22Rv1 (cell line): ENCODE measurements at regions not wholly inside any gene's neighbourhood (a gene's known extent, or its start where the extent isn't known, plus 50 kb on each side); places are given as distances from the start of the nearest gene placed in this dataset.

Experiments
- ZFX ChIP-seq: fragments of 450-650 bp; IDR thresholded peaks from 2 replicates; pipeline ENCODE4 v1.6.1; 2017; ENCODE audit warnings: antibody characterized with exemption, borderline replicate concordance
- TF ChIP-seq, protein P1 (sequence below): fragments of 450-650 bp; IDR thresholded peaks from 2 replicates; pipeline ENCODE4 v1.5.1; 2017; ENCODE audit warnings: mild to moderate bottlenecking

DNA sequence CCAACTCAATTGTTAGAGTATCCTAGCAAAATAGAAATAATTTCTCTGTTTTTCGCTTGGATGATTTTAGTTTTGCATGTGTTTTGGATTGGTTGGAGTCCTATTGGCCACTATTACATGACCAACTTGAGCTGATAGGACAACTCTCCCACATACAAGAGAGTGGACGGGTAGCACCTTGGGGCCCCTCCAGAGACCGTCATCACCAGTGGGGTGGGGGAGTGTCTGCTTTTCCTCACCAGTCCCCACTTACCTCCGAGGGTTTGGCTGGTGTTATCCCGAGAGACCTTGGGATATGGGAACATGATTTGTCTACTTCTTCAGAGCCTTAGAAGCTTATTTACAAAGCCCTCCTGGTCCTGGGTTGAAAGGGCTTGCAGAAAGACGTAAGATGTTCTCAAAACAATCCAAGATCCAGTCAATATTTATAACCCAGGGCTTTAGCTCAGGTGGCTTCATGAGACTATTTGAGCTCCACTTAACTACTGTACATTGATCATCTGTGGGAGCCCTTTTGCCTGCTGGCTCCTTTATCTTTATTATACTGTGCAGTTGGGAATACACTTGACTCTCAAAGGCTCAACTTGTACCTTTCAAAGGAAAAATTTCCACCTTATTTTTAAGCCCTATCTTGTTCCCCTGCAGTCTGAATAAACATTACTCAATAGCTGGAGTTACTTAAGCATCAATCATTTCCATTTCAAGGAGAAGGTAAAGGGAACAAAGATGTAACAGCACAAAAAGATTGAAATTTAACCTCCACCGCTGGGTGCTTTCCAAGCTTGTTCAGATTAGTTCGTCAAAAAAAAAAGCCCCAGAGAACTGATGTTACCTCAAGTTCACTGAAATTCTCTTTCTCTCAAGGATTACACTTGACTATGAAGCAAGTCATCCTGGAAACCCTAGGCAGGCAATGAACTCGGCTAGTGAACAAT lies 119.7 kb downstream of the WDR11 start:
- TF ChIP-seq, protein P1, sequence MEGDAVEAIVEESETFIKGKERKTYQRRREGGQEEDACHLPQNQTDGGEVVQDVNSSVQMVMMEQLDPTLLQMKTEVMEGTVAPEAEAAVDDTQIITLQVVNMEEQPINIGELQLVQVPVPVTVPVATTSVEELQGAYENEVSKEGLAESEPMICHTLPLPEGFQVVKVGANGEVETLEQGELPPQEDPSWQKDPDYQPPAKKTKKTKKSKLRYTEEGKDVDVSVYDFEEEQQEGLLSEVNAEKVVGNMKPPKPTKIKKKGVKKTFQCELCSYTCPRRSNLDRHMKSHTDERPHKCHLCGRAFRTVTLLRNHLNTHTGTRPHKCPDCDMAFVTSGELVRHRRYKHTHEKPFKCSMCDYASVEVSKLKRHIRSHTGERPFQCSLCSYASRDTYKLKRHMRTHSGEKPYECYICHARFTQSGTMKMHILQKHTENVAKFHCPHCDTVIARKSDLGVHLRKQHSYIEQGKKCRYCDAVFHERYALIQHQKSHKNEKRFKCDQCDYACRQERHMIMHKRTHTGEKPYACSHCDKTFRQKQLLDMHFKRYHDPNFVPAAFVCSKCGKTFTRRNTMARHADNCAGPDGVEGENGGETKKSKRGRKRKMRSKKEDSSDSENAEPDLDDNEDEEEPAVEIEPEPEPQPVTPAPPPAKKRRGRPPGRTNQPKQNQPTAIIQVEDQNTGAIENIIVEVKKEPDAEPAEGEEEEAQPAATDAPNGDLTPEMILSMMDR, result no peak
- TF ChIP-seq ZFX, result no peak
